ENCODE measurements at regions not wholly inside any gene's neighbourhood (a gene's known extent, or its start where the extent isn't known, plus 50 kb on each side); places are given as distances from the start of the nearest gene placed in this dataset.
"Not testable (repeated sequence)": the region's sequence is repeated elsewhere in the genome, so short reads cannot be mapped to it uniquely, and the experiment has no call there.

- DNase-seq (ENCODE audit: low read depth), result no peak
Observed at GRCh38 chr13:61358599-61358998, 57.0 kb downstream of the PCDH20 start.

DNA sequence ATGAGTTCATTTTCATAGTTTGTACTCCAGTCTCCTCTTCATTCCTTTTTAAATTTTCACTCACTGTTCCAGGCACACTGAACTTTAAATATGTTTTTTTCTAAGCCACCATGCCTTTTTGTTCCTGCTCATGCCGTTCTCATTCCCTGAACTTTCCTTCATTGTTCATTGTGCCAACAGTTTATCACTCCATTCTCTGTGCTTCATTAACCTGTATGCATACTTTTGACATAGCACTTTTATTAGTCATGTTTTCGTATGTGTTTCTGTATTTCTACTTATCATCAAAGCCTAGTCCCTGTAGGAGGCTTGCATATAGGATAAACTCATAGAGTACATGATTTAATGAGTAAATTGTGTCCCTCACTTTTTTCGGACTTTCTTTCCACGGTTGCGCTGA lies 65.3 kb downstream of the PCDH20 start:
- no peak for DNase-seq (ENCODE audit: low read depth)

- DNase-seq (ENCODE audit: low read depth), result no peak
Observed at GRCh38 chr13:61339054-61339621, 76.5 kb downstream of the PCDH20 start.

- DNase-seq (ENCODE audit: low read depth), result no peak
Observed at GRCh38 chr13:61316647-61317046, 99.0 kb downstream of the PCDH20 start.

- no peak for DNase-seq (ENCODE audit: low read depth)
Observed at GRCh38 chr13:61294467-61295191, 121.0 kb downstream of the PCDH20 start.

- peak; percentile 0 for DNase-seq (ENCODE audit: low read depth)
Observed at GRCh38 chr13:61286148-61286745, 129.4 kb downstream of the PCDH20 start.

DNA sequence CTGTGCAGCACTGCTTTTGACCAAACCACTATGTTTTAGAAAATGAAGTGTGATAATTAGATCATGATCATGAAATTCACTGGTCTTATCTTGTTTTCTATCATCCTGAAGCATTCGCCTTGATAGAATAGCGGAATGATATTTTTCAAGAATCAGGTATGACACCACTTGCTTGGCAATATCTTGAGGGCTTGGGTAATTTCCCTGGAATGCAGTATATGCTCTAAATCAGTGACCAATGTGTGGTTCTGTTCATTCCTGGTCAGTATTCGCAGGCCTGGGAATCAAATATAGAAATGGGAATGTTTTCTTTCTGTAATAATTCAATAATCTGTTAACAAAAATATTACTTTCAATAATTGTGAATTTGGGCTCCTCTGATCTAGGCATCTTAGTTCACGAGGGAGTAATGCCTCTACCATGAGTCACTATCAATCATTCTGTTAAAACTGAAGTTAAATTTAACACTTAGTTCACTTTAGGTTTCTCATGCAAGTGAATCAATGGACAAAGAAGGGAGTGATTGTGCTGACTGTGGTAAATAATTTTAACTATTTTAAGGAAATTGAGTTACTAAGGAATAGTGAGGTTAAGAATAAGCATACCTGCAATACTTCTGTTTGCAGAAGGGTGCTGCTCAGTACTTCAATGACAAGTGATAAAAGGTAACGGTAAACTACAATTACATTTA lies 137.9 kb downstream of the PCDH20 start:
- DNase-seq (ENCODE audit: low read depth), result no peak

- no peak for DNase-seq (ENCODE audit: low read depth)
Observed at GRCh38 chr13:61277088-61277487, 138.6 kb downstream of the PCDH20 start.

- DNase-seq (ENCODE audit: low read depth), result no peak
Observed at GRCh38 chr13:61276401-61276800, 139.2 kb downstream of the PCDH20 start.

DNA sequence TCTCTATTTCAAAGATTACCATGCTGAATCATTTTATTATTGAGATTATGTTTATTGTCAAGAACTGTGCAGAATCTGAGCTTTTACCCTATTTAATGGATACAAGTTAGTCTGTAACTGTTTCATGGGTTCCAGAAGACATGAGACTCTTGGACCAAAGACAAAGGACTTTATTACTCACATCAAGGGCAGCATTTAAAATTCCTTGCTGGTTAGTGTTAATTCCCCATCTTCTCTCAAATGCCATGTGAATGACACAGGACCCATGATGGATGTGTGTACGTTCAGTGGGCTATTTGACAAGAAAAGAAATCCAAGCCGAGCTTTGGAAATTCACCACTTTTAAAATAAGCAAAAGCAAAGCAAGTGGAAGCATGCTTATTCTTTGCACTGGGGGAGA lies 139.9 kb downstream of the PCDH20 start:
- DNase-seq (ENCODE audit: low read depth), result no peak

DNA sequence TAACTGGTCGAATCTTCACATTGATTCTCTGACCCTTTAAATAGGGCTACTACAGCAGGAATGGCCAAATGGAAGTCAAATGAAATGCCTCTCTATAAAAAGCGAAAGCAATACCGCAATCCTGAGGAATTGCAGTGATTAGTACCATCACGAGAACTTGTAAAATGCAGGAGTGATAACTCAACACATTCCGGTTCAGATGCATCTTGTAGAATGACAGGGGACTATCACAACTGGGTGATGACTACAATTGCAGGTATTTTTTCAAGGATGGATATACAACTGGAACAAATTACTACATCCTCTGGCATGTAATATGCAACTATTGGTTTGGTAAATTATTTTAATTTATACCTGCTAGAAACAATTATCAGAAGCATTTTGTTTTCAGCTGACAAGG lies 140.4 kb downstream of the PCDH20 start:
- DNase-seq (ENCODE audit: low read depth), result no peak

GRCh38 chr13:61266896-61267295 lies 148.8 kb downstream of the PCDH20 start:
- DNase-seq (ENCODE audit: low read depth), result not testable (repeated sequence)

DNA sequence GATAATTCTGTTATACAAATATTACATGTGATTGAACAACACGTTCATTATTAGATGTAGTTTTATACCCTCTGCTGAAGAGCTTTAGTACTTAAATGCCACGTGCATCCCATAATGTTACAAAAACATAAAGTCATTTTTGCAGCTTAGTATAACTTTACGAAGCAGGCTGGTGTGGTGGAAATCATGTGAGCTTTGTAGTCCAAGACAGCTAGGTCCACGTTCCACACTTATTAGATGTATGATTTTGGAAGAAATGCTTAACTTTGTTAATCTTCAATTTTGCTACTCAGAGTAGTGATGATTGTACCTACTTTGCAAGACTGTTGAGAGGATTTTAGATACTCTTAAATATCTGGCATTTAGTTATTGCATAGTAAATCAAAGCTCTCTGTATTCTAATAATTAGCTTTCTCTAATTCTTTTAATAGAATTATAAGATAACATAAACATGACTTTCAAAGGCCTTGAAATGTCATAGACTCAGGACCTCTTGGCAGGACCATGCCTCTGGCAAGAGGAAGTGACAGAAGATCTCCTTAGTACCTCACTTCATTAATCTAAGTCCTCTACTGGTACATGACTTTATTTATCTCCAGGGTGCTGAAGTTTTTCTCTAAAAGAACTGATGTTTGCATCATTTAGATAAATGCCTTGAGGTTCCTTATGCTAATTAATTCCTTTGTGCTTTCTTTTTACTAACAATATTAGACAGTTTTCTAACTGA lies 153.7 kb downstream of the PCDH20 start:
- no peak for DNase-seq (ENCODE audit: low read depth)

DNA sequence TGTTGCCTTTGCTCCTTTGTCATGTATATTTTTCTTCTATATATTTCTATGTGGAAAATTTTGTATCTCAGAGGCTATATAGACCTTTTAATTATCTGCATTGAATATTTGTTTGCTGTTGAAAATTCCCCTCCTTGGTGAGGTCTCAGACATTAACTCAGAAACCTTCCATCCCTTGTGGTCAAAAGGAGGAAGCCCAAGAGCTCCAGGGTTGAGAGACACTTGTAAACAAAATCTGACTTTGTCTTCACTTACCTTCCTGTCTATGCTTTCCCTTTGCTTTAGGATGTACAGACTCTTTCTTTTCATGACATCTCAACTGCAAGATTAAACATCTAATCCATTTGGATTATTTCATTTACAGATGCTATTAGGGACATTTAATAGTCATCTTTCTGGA lies 157.5 kb downstream of the PCDH20 start:
- DNase-seq (ENCODE audit: low read depth), result no peak

GRCh38 chr13:61255040-61255796 lies 160.4 kb downstream of the PCDH20 start:
- no peak for DNase-seq (ENCODE audit: low read depth)

DNA sequence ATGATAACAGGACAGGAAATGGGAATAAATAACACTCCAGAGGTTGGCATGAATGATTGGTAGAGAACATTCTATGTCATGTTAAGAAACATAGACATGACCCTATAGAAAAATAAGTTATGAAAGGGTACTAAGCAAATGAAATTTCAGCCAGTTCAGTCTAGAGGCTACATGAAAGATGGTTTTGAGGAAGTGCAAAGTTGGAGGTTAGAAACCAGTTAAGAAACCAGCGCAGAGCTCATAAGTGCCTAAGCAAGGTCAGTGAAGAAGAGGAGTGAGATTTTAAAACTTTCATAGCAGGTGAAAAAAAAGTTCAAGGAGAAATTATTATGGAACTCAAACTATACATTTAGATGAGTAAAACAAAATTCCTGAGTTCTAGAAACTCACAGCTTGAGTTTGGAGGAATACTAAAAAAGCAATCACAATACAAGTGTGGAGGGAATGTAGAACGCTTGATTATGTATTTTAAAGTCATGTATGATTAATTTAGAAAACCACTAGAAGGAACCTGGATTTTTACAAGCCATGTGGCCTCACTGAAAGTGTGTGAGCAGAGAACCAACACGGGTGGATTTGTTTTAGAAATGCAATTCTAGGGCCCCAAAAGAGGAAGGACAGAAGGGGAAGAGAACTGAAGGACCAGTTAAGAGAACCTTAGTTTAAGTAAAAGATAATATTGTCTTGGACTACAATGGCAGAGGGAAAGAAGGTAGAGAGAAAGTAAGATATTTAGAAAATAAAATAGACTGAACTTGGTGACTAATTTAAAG lies 162.4 kb downstream of the PCDH20 start:
- DNase-seq (ENCODE audit: low read depth), result no peak

DNA sequence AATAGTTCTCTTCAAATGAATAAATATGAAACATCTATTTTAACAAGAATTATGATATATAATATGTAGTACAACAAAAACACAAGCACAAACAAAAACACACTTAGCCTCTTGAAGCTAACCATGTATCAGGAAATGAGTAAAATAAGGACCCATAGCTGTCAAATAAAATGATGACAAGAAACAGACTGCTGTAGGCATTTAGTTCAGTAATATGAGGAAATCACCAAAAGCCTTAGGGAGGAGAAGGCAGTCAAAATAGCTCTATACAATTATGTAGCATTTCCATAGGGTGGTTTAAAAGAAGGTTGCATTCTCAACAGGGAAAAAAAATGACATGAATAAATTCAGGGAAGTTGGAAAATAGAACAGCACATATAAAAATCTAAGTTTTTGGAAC lies 163.4 kb downstream of the PCDH20 start:
- DNase-seq (ENCODE audit: low read depth), result no peak

- no peak for DNase-seq (ENCODE audit: low read depth)
Observed at GRCh38 chr13:61247149-61247936, 168.3 kb downstream of the PCDH20 start.

DNA sequence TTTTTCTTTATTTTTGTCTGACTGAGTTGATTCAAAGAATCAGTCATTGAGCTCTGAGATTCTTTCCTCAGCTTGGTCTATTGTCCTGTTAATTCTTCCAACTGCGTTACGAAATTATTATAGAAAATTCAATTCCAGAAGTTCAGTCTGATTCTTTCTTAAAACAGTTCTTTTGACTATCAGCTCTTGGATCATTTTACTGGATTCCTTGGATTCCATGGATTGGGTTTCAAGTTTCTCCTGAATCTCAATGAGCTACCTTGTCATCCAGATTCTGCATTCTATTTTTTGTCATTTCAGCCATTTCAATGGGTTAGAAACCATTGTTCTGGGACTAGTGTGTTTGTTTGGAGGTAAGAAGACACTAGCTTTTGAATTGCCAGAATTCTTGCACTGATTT lies 169.3 kb downstream of the PCDH20 start:
- no peak for DNase-seq (ENCODE audit: low read depth)

- DNase-seq (ENCODE audit: low read depth), result no peak
Observed at GRCh38 chr13:61215601-61216000, 200.0 kb downstream of the PCDH20 start.

Data from ELR (cell line).